Activated CD8-positive, alpha-beta memory T cell treated with anti-CD3 and anti-CD28 coated beads for 24 hours (primary cell): ENCODE measurements at regions not wholly inside any gene's neighbourhood (a gene's known extent, or its start where the extent isn't known, plus 50 kb on each side); places are given as distances from the start of the nearest gene placed in this dataset.

ENCODE experiments used
- DNase-seq: peaks from one replicate; pipeline ENCODE4 v3.0.0-alpha.2; 2020

DNA sequence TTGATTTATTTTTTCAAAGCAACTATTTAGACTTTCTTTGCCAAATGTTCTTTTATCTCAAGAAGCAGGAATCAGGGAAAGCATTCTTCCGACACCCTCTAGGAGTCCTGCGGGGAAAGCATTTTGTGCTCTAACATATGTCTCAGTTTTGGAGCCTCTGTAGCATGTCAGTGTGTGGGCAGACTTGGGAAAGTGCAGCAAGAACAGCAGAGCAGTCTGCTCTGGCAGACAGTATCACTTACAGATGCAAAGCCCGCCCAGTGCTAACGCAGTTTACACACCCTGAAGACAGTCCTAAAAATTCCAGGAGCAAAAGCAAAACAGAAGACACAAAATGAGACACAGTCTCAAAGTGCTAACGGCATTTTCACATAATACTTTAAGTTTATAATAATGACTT lies 393.5 kb downstream of the KLF12 start:
- DNase-seq, result no peak

DNA sequence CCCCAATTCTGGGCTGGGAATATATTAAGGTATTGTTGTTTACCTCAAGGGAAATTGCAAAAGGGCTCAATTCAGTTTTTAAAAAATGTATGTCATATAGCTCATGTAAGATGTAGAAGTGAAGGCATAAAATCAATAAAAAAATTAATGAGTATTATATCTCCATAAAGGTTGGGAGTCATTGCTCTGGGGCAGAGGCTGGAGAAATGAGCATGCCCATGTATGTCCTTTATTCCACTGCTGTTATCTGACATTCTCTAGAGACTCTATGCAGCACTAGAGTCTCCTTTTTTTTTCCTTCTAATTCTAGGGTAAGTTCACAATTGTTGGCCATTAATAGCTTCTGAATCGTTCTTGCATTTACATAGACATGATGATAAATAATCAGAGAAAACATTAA lies 394.8 kb downstream of the KLF12 start:
- DNase-seq, result no peak

DNA sequence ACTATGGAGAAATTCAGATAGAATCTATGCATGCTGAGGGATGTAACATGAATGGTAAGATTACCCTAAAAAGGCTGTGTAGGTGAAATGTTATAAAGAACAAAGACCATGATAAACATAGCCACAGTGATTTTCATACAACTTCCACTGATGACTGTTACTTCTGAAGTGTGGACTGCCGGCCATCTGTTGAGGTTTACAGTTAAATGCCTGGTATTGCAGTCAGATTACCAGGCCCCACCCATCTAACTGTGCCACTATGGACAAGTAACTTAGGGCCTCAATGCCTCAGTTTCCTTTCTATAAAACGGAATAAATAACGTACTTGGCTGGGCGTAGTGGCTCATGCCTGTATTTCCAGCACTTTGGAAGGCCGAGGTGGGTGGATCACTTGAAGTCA lies 395.6 kb downstream of the KLF12 start:
- DNase-seq, result no peak

DNA sequence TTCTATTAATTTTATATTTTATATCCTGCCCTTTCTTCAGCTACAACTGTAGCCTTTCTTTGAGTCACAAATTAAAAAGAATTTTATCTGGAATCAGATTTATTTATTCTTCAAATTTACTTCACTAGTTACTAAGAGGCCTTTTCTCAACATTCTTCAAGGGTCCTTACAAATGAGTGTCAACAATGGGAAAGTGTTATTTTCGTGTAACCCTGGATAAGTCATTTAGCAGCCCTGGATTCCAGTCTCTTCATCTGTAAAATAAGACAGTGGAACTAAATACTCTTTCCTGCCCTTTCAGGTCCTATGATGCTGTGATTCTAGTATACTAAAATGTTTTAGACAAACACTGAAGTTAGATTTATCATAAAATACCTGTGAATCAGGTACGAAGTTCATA lies 397.0 kb downstream of the KLF12 start:
- no peak for DNase-seq

DNA sequence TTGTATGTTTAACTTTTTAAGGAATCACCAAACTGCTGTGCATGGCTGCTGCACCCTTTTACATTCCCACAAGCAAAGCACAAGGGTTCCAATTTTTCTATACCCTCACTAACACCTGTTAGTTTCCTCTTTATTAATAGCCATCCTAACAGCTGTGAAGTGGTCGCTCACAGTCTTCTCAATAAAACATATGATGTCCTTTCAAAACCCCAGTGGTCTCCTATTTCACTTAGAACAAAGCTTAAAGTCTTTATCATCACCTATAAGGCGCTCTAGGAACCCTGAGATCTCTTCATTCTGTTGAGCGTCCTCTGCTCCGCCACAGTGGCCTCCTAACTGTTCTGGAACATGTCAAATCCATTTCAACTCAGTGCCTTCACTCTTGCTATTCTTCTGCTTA lies 400.5 kb downstream of the KLF12 start:
- DNase-seq, result no peak

DNA sequence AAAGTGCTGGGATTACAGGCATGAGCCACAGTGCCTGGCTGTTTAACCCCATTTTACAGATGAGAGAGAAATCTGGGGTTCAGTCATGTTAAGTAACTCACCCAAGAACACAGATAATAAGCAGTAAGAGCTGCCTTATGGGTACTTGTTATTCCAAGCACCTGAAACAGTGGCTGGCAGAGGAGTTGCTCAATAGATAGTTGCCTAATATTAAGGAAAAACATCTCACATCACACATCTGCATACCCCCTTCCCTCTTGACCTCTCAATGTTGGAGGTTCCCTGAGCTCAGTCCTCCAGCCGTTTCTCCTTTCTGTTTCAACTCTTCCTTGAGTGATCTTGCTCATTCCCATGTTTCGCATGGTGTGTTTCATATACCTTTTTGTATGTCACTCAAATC lies 401.9 kb downstream of the KLF12 start:
- no peak for DNase-seq

DNA sequence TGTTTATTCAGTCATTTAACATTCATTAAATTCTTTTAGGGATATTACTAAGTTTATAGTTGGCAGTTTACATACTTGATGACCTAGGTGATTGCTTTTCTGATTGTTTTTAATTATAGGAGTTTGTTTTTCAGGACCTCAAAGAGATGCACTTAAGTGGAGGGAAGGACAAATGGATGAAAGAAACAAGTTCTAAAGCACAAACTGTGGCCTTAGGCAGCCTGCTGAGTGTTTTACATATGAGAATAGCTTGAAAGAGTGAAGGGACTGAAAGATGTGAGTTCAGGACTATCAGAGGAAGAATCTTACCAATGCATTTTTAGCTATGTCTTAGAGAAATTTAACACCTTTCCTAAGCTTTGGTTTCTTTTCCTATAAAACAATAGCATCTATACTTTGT lies 402.6 kb downstream of the KLF12 start:
- no peak for DNase-seq

DNA sequence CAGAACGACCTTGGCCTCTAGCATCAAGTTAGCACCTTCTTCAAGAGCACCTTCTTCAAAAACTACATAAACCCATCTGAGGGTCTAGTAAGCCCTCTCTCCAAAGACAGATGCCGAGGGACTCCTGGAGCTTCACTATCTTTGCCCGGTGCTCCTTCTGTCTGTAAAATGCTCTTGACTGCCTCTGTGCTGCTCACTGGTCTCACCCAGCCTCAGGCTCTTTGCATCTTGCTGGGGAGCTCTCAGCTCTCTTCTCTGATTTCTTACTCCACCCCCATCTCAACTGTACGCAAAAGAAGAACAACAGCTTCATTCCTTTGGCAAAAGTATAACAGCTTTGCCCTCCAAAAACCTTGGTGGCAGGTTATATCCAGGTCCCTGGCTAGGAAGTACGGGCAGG lies 404.2 kb downstream of the KLF12 start:
- no peak for DNase-seq

DNA sequence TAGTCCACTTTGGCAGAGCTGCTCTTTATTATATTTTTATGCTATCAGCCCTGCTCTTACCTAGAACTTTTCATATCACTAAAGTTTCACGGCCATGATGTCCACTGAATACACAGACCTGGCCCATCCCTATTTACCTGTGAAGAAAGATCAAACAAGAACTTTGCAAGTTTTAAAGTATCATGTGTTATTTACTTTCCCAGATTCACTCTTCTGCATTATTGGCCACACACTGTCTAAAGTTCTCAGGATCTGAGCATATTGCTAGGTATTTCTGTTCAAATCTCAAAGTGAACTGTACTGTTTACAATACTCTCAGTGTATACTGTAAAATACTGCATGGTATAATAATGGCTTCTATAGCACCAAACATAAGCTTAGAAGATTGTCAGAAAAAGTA lies 405.2 kb downstream of the KLF12 start:
- DNase-seq, result no peak

DNA sequence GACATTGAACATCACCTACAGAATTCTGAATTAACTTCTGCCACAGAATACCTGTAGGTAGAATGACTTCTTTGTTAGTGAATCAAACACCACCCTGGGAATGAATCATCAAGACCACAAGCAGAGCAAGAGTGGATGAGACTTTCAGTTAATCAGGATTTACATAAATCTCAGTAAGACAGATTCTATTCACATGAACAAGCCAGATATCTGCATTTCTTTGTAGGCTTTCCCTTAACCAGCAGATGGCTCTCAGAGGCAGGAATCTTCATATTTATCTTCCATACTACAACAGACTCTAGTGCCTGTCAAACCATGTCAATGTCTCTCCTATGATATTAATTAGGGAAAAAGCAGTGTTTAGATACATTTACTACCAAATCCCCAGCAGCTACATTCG lies 412.1 kb downstream of the KLF12 start:
- no peak for DNase-seq

DNA sequence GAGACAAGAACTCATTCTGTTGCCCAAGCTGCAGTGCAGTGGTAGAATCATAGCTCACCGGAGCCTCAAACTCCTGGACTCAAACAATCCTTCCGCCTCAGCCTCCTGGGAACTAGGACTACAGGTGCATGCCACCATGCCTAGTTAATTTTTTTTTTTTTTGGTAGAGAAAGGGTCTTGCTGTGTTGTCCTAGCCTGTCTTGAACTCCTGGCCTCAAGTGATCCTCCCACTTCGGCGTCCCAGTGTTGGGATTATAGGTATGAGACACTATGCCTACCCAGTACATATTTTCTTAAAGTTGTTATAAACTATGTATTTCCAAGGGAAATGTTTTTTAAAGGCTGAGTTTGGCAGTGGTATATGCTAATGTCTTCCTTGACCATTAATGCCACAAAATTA lies 412.6 kb downstream of the KLF12 start:
- DNase-seq, result no peak

DNA sequence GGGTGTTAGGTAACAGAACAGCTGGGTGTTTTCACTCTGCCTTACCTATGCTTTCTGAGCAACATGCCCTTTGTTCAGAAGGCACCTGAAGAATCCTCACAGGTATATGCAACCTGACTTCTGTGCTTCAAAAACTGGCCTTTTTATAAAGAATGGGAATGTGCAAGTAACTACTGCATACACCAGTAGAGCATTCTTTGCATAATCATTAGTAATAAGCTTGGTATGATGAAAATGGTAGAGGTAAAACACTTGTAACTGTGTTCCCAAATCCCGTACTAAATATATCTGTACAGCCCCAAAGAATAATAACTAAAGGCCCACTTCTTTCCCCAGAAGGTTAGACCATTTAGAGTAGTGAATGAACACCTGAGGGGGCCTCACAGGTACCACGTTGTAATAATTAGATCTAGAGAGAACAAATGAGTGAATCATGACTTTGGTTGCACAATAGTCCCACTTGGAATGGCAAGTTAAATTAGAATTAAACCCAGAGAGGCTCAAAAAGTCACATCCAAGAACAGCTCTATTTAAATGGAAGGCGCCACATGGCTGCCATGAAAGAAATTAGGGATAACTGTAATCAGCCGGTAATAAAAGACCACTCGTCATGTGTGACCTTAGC lies 413.9 kb downstream of the KLF12 start:
- DNase-seq, result no peak

DNA sequence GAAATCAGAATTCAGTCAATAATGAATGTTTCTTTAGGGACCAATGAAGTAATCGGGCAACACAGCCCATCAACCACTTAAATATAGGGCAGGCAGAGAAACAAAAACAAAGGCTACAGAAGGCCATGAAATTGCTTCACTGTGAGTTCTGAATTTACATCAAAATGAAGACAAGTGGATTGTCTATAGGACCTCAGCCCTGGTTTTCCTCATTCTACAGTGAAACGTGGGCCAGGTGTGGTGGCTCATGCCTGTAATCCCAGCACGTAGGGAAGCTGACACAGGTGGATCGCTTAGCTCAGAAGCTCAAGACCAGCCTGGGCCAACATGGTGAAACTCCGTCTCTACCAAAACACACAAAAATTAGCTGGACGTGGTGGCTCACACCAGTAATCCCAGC lies 416.0 kb downstream of the KLF12 start:
- DNase-seq, result no peak

DNA sequence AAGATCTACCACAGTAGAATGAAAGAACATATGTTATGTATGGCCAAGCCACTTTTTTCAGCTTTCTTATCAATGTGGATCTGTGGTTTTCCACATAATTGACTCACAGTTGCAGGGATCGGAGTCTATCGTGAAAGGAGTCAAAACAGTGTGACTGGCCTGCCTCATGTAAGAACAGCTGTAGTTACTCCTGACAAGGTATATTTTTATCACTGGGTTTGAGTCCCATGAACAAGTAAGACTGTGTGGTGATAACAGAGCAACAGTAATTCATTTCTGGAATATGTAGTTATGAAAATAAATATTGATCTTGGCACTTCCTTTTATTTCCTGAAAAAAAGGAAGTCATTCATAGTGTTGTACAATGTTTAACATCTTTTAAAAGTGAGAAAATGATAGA lies 416.6 kb downstream of the KLF12 start:
- DNase-seq, result no peak

DNA sequence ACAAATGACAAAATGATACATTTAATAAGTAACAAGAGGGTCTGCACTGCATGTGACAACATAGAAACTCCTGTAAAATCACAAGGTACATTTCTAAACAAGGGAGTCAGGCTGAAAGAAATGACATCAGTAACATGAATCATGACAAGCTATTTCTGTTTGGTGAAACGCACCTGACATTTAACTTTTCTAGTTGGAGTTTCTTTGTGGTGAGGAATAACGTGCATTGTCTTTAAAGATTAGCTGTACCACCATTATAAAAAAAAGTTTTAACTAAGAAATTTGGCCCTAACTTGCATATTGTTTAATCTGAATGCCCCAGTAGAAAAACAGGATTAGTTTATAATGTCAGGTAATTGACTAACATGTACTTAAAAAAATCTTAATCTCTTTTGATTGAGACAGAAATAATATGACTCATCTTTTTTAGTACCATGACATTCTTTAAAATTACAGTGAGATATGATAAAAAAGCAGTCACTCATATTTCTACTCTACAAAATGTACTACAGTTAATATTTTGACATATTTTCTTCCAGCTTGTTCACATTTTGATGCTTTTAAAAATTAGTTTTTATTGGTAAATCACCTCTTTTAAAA lies 418.2 kb downstream of the KLF12 start:
- DNase-seq, result no peak

DNA sequence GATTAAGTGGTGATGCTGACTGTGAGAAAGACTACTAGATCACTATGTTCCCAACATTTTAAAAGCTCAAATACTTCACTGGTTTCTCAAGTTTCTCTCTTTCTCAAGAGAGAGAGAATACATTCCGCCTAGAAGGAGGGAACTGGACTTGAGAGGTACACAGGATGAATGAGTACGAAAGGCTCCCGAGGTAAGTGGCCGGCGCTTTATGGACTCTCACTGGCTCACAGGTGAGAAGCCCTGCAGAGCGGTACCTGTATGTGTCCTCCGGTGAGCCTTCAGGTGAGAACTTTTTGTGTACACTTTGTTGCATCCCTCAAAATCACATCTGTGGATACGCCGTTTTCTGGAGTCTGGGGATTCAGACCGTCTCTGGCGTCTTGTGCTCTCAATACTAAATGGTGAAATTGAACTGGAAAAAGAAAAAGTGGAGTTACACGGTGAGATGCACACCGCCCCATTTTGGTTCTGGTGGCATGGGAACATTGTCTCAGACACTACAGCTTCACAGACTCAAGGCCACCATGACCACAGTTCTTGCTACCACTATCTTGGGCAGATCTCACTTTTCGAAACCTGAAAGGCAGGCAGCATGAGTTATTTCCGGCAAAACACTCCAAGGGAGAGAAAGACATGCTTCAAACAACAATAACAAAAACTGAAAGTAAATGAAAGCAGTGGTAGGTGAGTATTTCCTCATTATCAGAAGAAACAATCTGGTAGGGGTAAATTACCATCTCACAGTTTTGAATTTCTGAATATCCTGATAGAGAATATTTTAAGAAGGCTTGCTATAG lies 418.9 kb downstream of the KLF12 start:
- no peak for DNase-seq

DNA sequence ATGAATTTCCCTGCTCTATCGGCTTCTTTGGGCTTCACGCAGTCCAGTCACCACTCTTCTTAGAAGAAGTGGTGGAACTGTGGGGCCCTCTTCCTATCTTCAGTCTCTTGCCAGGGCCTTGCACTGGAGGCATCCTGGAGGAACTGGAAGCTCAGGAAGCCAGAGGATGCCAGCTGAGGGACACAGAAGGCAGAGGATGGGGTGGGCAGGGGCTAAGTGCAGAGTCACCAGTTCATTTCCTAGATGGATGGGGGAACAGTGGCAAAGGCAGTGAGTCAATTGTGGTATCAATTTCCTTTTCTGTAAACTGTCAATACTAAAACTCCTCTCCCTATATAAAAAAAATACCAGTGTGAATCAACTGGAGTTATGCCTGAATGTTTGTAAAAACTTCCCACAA lies 419.7 kb downstream of the KLF12 start:
- no peak for DNase-seq

DNA sequence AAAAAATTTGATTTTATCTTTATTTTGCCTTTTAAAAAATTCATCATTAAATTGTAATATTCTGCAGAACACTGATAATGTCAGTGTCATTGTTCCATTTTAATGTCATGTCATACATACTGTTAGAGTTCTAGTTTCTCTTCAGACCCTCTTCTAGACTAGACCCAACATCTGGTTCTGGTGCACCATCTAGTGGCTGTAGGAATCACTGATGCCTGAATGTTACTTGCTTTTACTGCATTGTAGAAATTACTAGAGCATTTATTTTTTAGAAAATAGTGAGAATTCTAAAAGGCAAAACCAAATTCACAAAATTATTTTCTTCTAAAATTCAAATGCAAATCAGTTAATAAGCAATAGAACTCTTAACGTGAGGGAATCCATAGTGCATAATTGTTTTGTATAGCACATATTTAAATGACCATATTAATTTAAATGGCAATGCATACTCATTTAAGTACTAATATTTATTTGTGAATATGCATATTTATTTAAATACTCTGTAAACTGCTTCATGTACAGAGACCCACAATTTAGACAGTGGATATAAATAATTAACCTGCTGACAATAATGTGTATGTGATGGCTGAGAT lies 425.7 kb downstream of the KLF12 start:
- DNase-seq, result no peak

DNA sequence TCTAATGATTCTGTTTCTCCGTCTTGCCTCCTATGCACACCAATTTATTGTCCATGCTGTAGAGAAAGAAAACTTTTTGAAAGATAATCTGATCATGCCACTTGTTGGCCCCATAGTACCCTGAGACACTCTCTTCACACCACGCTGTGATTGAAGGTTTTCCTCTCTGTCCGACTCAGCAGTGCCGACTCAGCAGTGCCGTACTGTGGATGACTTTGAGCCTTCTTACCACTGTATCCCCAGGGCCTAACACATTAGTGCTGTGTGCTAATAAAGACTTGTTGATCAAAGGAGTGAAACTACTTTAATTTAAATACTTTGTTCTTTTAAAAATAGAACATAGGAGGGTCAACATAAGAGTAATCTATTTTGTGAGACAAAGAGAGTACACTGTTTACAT lies 429.6 kb downstream of the KLF12 start:
- DNase-seq, result no peak

DNA sequence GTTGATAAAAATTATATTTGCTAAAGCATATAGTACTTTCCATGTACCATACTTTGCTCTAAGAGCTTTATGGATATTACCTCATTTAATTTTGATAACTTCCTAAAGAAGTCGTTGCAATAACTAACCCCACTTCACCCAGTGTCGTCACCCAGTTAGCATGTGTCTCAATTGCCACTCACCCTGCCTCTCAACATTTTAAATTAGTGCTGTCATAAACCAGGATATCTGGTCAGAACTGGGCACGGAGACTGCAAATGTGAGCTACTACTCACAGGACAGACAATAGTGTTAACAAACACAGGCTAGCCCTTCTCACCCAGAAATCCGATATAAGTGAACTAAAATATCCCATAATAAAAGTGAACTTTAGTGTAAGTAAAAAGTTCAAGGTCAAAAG lies 430.6 kb downstream of the KLF12 start:
- DNase-seq, result no peak

DNA sequence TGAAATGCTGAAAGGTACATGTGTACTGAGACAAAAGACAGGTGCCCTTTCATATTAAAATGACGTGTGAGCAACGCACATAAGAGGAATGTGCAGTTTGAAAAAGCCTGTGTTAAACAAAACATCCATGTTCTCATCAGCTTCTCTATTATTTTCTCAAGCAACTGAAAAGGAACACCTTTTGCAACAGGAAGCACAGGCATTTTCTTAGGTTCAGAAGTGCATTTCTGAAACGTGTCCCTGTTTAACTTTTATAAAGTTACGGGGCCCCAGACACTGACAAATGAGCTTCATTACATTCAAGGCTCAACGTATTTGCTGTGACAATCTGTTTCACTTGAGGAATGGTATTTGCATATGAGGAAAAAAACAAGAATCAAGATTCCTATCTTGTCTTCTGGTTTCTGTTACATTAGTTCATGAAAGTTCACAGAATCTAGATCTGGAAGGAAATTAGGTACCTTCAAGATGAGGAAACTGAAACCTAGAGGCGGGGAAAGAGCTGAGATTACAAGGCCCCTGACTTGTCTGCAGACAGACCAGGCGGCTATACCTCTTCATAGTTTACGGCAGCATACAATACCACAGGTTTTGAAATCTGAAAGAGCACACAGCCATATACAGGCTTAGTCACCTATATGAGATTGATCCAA lies 431.7 kb downstream of the KLF12 start:
- DNase-seq, result no peak

DNA sequence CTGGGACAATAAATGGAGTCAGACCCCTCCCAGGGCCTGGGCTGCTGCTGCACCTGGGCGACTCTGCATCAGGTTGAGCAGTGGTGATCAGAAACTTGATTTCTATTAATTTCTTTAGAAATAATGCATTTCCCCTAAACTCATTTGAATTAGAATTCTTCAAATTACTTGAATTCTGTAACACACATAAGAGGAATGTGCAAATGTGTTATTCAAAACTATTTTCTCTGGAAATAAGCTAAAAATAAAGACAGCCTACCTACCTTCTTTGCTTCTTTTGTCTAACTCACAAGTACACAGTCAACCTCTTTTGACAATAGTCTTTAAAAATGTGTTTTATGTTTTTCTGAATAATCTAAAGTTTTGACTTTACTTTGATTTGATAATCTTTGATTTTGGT lies 433.0 kb downstream of the KLF12 start:
- DNase-seq, result no peak

DNA sequence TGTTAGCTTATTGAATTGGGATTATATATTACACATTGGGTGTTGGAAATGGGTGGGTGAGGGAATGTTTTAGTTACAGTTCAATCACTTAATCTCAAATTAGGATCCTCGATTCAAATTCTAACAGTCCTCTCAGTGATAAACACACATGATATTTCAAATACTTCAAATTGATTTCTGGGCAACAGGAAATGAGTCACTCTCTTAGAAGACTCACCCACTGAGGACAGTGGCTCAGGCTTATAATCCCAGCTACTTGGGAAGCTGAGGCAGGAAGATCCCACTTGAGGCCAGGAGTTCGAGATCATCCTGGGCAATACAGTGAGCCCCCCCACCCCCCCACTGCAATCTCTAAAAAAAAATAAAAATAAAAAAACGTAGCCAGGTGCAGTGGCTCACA lies 435.3 kb downstream of the KLF12 start:
- DNase-seq, result no peak

DNA sequence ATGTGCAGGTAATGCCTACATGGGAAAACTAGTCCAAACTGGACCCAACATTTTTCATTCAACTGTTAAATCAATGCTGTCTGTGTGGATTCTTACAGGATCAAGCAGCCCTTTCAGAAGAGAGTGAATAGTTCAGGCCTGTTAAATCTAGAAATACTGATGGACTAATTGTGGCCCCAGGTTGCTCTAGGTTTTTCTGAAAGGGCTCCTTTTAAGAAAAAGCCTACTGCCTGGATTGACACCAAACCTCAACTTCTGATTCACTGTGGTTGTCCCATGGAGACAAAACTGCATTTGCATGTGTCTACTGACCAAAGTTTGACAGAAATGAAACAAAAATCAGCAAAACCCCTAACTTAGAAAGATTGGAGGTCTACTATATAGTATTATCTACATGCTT lies 437.0 kb downstream of the KLF12 start:
- DNase-seq, result no peak
